MM.1S (cell line): ENCODE measurements at regions not wholly inside any gene's neighbourhood (a gene's known extent, or its start where the extent isn't known, plus 50 kb on each side); places are given as distances from the start of the nearest gene placed in this dataset.

Source experiments
- DNase-seq: peaks from one replicate; pipeline ENCODE4 v3.0.0-alpha.2; 2015
- H2AFZ ChIP-seq: fragments of 300-600 bp; sonication (generic); 2 replicates; pipeline ENCODE4 v1.6.0; 2016; ENCODE audit warnings: antibody characterized with exemption, low read length
- H3F3A ChIP-seq: fragments of 300-600 bp; sonication (generic); 2 replicates; pipeline ENCODE4 v1.6.1; 2016; ENCODE audit warnings: mild to moderate bottlenecking, antibody characterized with exemption, low read length, moderate library complexity, mixed read lengths; ENCODE audit not compliant: insufficient read depth
- H3K27ac ChIP-seq: fragments of 300-600 bp; sonication (generic); 2 replicates; pipeline ENCODE4 v1.5.1; 2016; ENCODE audit warnings: mild to moderate bottlenecking, low read length
- H3K27me3 ChIP-seq: fragments of 300-600 bp; sonication (generic); replicated peaks from 2 replicates; pipeline ENCODE4 v1.6.0; 2016; ENCODE audit warnings: low read length; ENCODE audit not compliant: insufficient read depth
- H3K36me3 ChIP-seq: fragments of 300-600 bp; sonication (generic); replicated peaks from 2 replicates; pipeline ENCODE4 v1.6.1; 2016; ENCODE audit warnings: mild to moderate bottlenecking, low read length, mixed read lengths; ENCODE audit not compliant: insufficient read depth
- H3K4me1 ChIP-seq: fragments of 300-600 bp; sonication (generic); 2 replicates; pipeline ENCODE4 v1.6.1; 2016; ENCODE audit warnings: low read length, mixed read lengths
- H3K4me2 ChIP-seq: fragments of 300-600 bp; sonication (generic); 2 replicates; pipeline ENCODE4 v1.6.0; 2016; ENCODE audit warnings: low read depth, low read length
- H3K4me3 ChIP-seq: fragments of 300-600 bp; sonication (generic); 2 replicates; pipeline ENCODE4 v1.5.1; 2016; ENCODE audit warnings: low read length, mixed read lengths
- H3K79me2 ChIP-seq: fragments of 300-600 bp; sonication (generic); 2 replicates; pipeline ENCODE4 v1.6.1; 2016; ENCODE audit warnings: mixed run types, low read length, mixed read lengths
- H3K9ac ChIP-seq: fragments of 300-600 bp; sonication (generic); 2 replicates; pipeline ENCODE4 v1.6.1; 2016; ENCODE audit warnings: low read length, mixed read lengths
- H3K9me2 ChIP-seq: fragments of 300-600 bp; sonication (generic); replicated peaks from 2 replicates; pipeline ENCODE4 v1.6.1; 2016; ENCODE audit warnings: mild to moderate bottlenecking, low read length, mixed read lengths; ENCODE audit not compliant: insufficient read depth
- H3K9me3 ChIP-seq: fragments of 300-600 bp; sonication (generic); replicated peaks from 2 replicates; pipeline ENCODE4 v1.6.1; 2016; ENCODE audit warnings: mild to moderate bottlenecking, low read length, mixed read lengths; ENCODE audit not compliant: insufficient read depth
- H4K20me1 ChIP-seq: fragments of 300-600 bp; sonication (generic); 2 replicates; pipeline ENCODE4 v1.6.1; 2016; ENCODE audit warnings: mild to moderate bottlenecking, low read length, moderate library complexity, mixed read lengths; ENCODE audit not compliant: insufficient read depth
- CTCF ChIP-seq: fragments of 300-600 bp; sonication (generic); IDR thresholded peaks from 2 replicates; pipeline ENCODE4 v1.5.1; 2016; ENCODE audit warnings: antibody characterized with exemption, low read length, mixed read lengths
- EZH2 ChIP-seq: fragments of 300-600 bp; sonication (generic); optimal IDR thresholded peaks from 2 replicates; pipeline ENCODE3; 2017; ENCODE audit warnings: low read depth, mild to moderate bottlenecking, antibody characterized with exemption, low read length, mixed read lengths
- EZH2phosphoT487 ChIP-seq: fragments of 300-600 bp; sonication (generic); IDR thresholded peaks from 2 replicates; pipeline ENCODE4 v1.6.1; 2018; ENCODE audit warnings: antibody characterized with exemption, low read length

GRCh38 chr11:71194710-71195109 is 57.7 kb downstream of the SHANK2 start:
- Histone ChIP-seq H3K9ac (no peak overlapping the region), H3K4me1 (no peaks in the 10 kb centered on the region), H3K27me3 (peaks cover 95% of the 10 kb centered on the region), H3K27ac (no peak overlapping the region), H3K4me3 (no peak overlapping the region), H3K9me3 (no peaks in the 10 kb centered on the region), H4K20me1 (no peaks in the 10 kb centered on the region), H3K79me2 (no peaks in the 10 kb centered on the region), H3K9me2 (no peaks in the 10 kb centered on the region), H2AFZ (no peak overlapping the region), H3K4me2 (no peak overlapping the region), H3K36me3 (no peaks in the 10 kb centered on the region), H3F3A (no peaks in the 10 kb centered on the region)
- DNase-seq, result no peak
- TF ChIP-seq EZH2 (no peak), EZH2phosphoT487 (no peak), CTCF (no peak)

- H3K4me1 ChIP-seq, result no peaks in the 10 kb centered on the region
- no peaks in the 10 kb centered on the region for H3K9me3 ChIP-seq
These were observed 58.9 kb downstream of the SHANK2 start for GRCh38 chr11:71193431-71193830.

GRCh38 chr11:71192629-71193028 is 59.7 kb downstream of the SHANK2 start:
- no peak for DNase-seq
- H3K27ac ChIP-seq, result no peak overlapping the region
- H3K4me2 ChIP-seq, result no peak overlapping the region
- H4K20me1 ChIP-seq, result no peaks in the 10 kb centered on the region
- no peaks in the 10 kb centered on the region for H3F3A ChIP-seq
- no peak overlapping the region for H3K9ac ChIP-seq
- peaks cover 95% of the 10 kb centered on the region for H3K27me3 ChIP-seq
- H3K79me2 ChIP-seq, result no peaks in the 10 kb centered on the region
- no peaks in the 10 kb centered on the region for H3K4me1 ChIP-seq
- TF ChIP-seq CTCF, result no peak
- TF ChIP-seq EZH2phosphoT487, result no peak
- no peak for TF ChIP-seq EZH2
- H2AFZ ChIP-seq, result no peak overlapping the region
- H3K9me2 ChIP-seq, result no peaks in the 10 kb centered on the region
- no peaks in the 10 kb centered on the region for H3K9me3 ChIP-seq
- H3K4me3 ChIP-seq, result no peak overlapping the region
- H3K36me3 ChIP-seq, result no peaks in the 10 kb centered on the region

More at GRCh38 chr11:71193431-71193830, 58.9 kb downstream of the SHANK2 start:
- Histone ChIP-seq H2AFZ (no peak overlapping the region), H3K9me2 (no peaks in the 10 kb centered on the region), H3K36me3 (no peaks in the 10 kb centered on the region), H3K27me3 (peaks cover 95% of the 10 kb centered on the region), H4K20me1 (no peaks in the 10 kb centered on the region), H3K79me2 (no peaks in the 10 kb centered on the region), H3K9ac (no peak overlapping the region), H3F3A (no peaks in the 10 kb centered on the region), H3K4me3 (no peak overlapping the region), H3K27ac (no peak overlapping the region), H3K4me2 (no peak overlapping the region)
- TF ChIP-seq CTCF, result no peak
- no peak for TF ChIP-seq EZH2phosphoT487
- no peak for TF ChIP-seq EZH2
- DNase-seq, result no peak
